GM19035 (cell line): ENCODE measurements at regions not wholly inside any gene's neighbourhood (a gene's known extent, or its start where the extent isn't known, plus 50 kb on each side); places are given as distances from the start of the nearest gene placed in this dataset.
"Not testable (repeated sequence)": the region's sequence is repeated elsewhere in the genome, so short reads cannot be mapped to it uniquely, and the experiment has no call there.

ENCODE experiments used
- ATAC-seq: cut with Tn5 transposase; IDR thresholded peaks from one replicate; pipeline ENCODE4 v1.9.1; 2021; ENCODE audit not compliant: unreplicated experiment

- ATAC-seq, result peak; percentile 78
These were observed 328.3 kb downstream of the OXSM start for GRCh38 chr3:26118165-26118564.

GRCh38 chr3:26132942-26133341 lies 343.1 kb downstream of the OXSM start:
- ATAC-seq, result no peak

GRCh38 chr3:26141296-26141695 lies 351.4 kb downstream of the OXSM start:
- ATAC-seq, result no peak

GRCh38 chr3:26145769-26146168 lies 355.9 kb downstream of the OXSM start:
- no peak for ATAC-seq

- ATAC-seq, result not testable (repeated sequence)
These were observed 367.5 kb downstream of the OXSM start for GRCh38 chr3:26157428-26157827.

- ATAC-seq, result no peak
These were observed 381.1 kb downstream of the OXSM start for GRCh38 chr3:26171006-26171405.

- ATAC-seq, result no peak
These were observed 401.7 kb downstream of the OXSM start for GRCh38 chr3:26191556-26191955.

GRCh38 chr3:26193558-26193957 lies 403.7 kb downstream of the OXSM start:
- ATAC-seq, result no peak

- ATAC-seq, result no peak
These were observed 406.9 kb downstream of the OXSM start for GRCh38 chr3:26196781-26197180.

- ATAC-seq, result no peak
These were observed 408.7 kb downstream of the OXSM start for GRCh38 chr3:26198609-26199008.

GRCh38 chr3:26202169-26202568 lies 412.3 kb downstream of the OXSM start:
- ATAC-seq, result no peak

GRCh38 chr3:26205475-26205874 lies 415.6 kb downstream of the OXSM start:
- ATAC-seq, result no peak

GRCh38 chr3:26208201-26208600 lies 414.4 kb upstream of the LRRC3B start:
- no peak for ATAC-seq

GRCh38 chr3:26229801-26230200 lies 392.8 kb upstream of the LRRC3B start:
- ATAC-seq, result no peak

- ATAC-seq, result no peak
These were observed 389.2 kb upstream of the LRRC3B start for GRCh38 chr3:26233374-26233773.

- ATAC-seq, result no peak
These were observed 386.0 kb upstream of the LRRC3B start for GRCh38 chr3:26236531-26236930.

- ATAC-seq, result no peak
These were observed 385.4 kb upstream of the LRRC3B start for GRCh38 chr3:26237036-26237682.

- ATAC-seq, result not testable (repeated sequence)
These were observed 378.0 kb upstream of the LRRC3B start for GRCh38 chr3:26244586-26244985.

GRCh38 chr3:26245236-26245635 lies 377.3 kb upstream of the LRRC3B start:
- ATAC-seq, result no peak

- no peak for ATAC-seq
These were observed 375.7 kb upstream of the LRRC3B start for GRCh38 chr3:26246901-26247300.

GRCh38 chr3:26247712-26248111 lies 374.9 kb upstream of the LRRC3B start:
- no peak for ATAC-seq

- ATAC-seq, result no peak
These were observed 370.6 kb upstream of the LRRC3B start for GRCh38 chr3:26252001-26252400.

GRCh38 chr3:26256224-26256623 lies 366.3 kb upstream of the LRRC3B start:
- ATAC-seq, result no peak
